H1 (cell line): ENCODE measurements at regions not wholly inside any gene's neighbourhood (a gene's known extent, or its start where the extent isn't known, plus 50 kb on each side); places are given as distances from the start of the nearest gene placed in this dataset.

Source experiments
- ATF2 ChIP-seq: IDR thresholded peaks from 2 replicates; pipeline ENCODE4 v1.6.1; 2012; ENCODE audit warnings: low read length, inconsistent platforms
- CTCF ChIP-seq, 3 experiments: IDR thresholded peaks; 1 replicate in 2 of 3; 2 replicates in 1 of 3; pipeline versions ENCODE4 v1.5.1 to v1.6.1; 2011; ENCODE audit warnings: low read length in 3 of 3, mild to moderate bottlenecking in 3 of 3, inconsistent platforms in 2 of 3, low read depth in 1 of 3, moderate library complexity in 1 of 3; ENCODE audit not compliant: insufficient read depth in 1 of 3; ENCODE audit errors: control extremely low read depth in 1 of 3
- EGR1 ChIP-seq: IDR thresholded peaks from 2 replicates; pipeline ENCODE4 v1.6.1; 2011; ENCODE audit warnings: low read depth, low read length, borderline replicate concordance
- EP300 ChIP-seq, 2 experiments: IDR thresholded peaks; 1 replicate in 1 of 2; 2 replicates in 1 of 2; pipeline ENCODE4 v1.6.1; 2011 to 2012; ENCODE audit warnings: low read depth in 2 of 2, low read length in 2 of 2, mild to moderate bottlenecking in 2 of 2, borderline replicate concordance in 1 of 2, inconsistent platforms in 1 of 2, moderate library complexity in 1 of 2
- JUN ChIP-seq: IDR thresholded peaks from 2 replicates; pipeline ENCODE4 v1.6.1; 2011; ENCODE audit warnings: low read depth, mild to moderate bottlenecking, improper control_type of control experiment, low read length
- JUND ChIP-seq: IDR thresholded peaks from 2 replicates; pipeline ENCODE4 v1.6.1; 2011; ENCODE audit warnings: mild to moderate bottlenecking, improper control_type of control experiment, low read length
- MAX ChIP-seq: IDR thresholded peaks from 2 replicates; pipeline ENCODE4 v1.6.1; 2012; ENCODE audit warnings: inconsistent platforms
- POLR2A ChIP-seq, 2 experiments: IDR thresholded peaks; 1 replicate in 1 of 2; 2 replicates in 1 of 2; pipeline ENCODE4 v1.6.1; 2011; ENCODE audit warnings: low read depth in 2 of 2, low read length in 2 of 2, mild to moderate bottlenecking in 2 of 2; ENCODE audit errors: control extremely low read depth in 1 of 2
- TEAD4 ChIP-seq: IDR thresholded peaks from 2 replicates; pipeline ENCODE4 v1.6.1; 2012; ENCODE audit warnings: low read depth, low read length, inconsistent platforms, mixed read lengths
- YY1 ChIP-seq: IDR thresholded peaks from 2 replicates; pipeline ENCODE4 v1.6.1; 2011; ENCODE audit warnings: low read depth, mild to moderate bottlenecking, low read length
- ZNF274 ChIP-seq: IDR thresholded peaks from 2 replicates; pipeline ENCODE4 v1.7.0; 2012; ENCODE audit warnings: low read length, borderline replicate concordance; ENCODE audit errors: extremely low read depth

GRCh38 chr11:41659985-41660384 is 200.5 kb upstream of the LRRC4C start:
- TF ChIP-seq ZNF274 (no peak), ATF2 (no peak), JUN (no peak), EGR1 (no peak), YY1 (no peak), MAX (no peak), CTCF (IDR thresholded peaks at IDR 0.05; ENCODE audit: control extremely low read depth in 1 of 3, insufficient read depth in 1 of 3, low read depth in 1 of 3, low read length in 3 of 3) (no peak), JUND (no peak), EP300 (IDR thresholded peaks at IDR 0.05; ENCODE audit: borderline replicate concordance in 1 of 2, low read depth in 2 of 2, low read length in 2 of 2) (no peak), POLR2A (IDR thresholded peaks at IDR 0.05; ENCODE audit: control extremely low read depth in 1 of 2, low read depth in 2 of 2, low read length in 2 of 2) (no peak), TEAD4 (no peak)
